ENCODE measurements at regions not wholly inside any gene's neighbourhood (a gene's known extent, or its start where the extent isn't known, plus 50 kb on each side); places are given as distances from the start of the nearest gene placed in this dataset.

- H3K27me3 ChIP-seq (replicated peaks in 1 of 2; ENCODE audit: control insufficient read depth in 2 of 2, insufficient read depth in 2 of 2, low read length in 1 of 2): 0 out of 4 replicates have a peak, but pooled peaks cover 0 to 9% of the 10 kb centered on the region in 2 experiments
- no peak overlapping the region for H3K4me2 ChIP-seq (ENCODE audit: control insufficient read depth, insufficient read depth)
- FAIRE-seq (no peak), DNase-seq (ENCODE audit: low read depth, low spot score) (no peak), ATAC-seq (no peak)
- no peak overlapping the region for H3K9ac ChIP-seq (ENCODE audit: control insufficient read depth, insufficient read depth, low read length)
- ChIA-PET POLR2A (interaction anchor here (0.6 to 3.5 kb wide), 6 partner anchors 8 to 97 kb away, joined by 3 to 13 read pairs (median 5); no protein-coding TSS in a partner anchor), CTCF (interaction anchor here (0.9 to 3.5 kb wide), 5 partner anchors 13 to 307 kb away, joined by 3 to 23 read pairs (median 4); no protein-coding TSS in a partner anchor), RAD21 (ENCODE audit: unreplicated experiment) (interaction anchor here (0.8 to 1.7 kb wide), 6 partner anchors 8 to 163 kb away, joined by 3 to 14 read pairs (median 4); no protein-coding TSS in a partner anchor), SMC1A (ENCODE audit: uncharacterized antibody, unreplicated experiment) (interaction anchor here (1.0 to 7.4 kb wide), 18 partner anchors 8 to 167 kb away, joined by 3 to 105 read pairs (median 4); no protein-coding TSS in a partner anchor)
- WGBS (ENCODE audit: insufficient coverage, insufficient replicate concordance, low lambda C conversion rate, missing lambda C conversion rate): 4% methylated on average over 3 of the region's 3 CpGs
- H3K79me2 ChIP-seq (ENCODE audit: control insufficient read depth, insufficient read depth, low read length): no peaks in the 10 kb centered on the region
- H3K4me1 ChIP-seq (ENCODE audit: control insufficient read depth, insufficient read depth, low read length): no peaks in the 10 kb centered on the region; the same call in 1 of the 2 replicates
- no peak overlapping the region for H3K4me3 ChIP-seq
- intact Hi-C loops (cut with micrococcal nuclease; ENCODE audit: unreplicated experiment) (no loop called here), in situ Hi-C loops (cut with MboI) (no loop called here)
- no peaks in the 10 kb centered on the region for H4K20me1 ChIP-seq (ENCODE audit: control insufficient read depth, insufficient read depth)
- no TSS peak for BruUV-seq (replicated peaks)
- no peaks in the 10 kb centered on the region for H3K36me3 ChIP-seq (ENCODE audit: control insufficient read depth in 2 of 2, insufficient read depth in 2 of 2, low read length in 1 of 2)
- H2AFZ ChIP-seq (ENCODE audit: control insufficient read depth, low read depth, low read length): no peak overlapping the region
- no peaks in the 10 kb centered on the region for H3K9me3 ChIP-seq (replicated peaks; ENCODE audit: control insufficient read depth, insufficient read depth, low read length)
- TF ChIP-seq IKZF1 (conservative IDR thresholded peaks at IDR 0.05) (0 out of 2 replicates have a peak, but pooled peaks have one; percentile 14), ATF7 (IDR thresholded peaks at IDR 0.05; ENCODE audit: low read depth) (no peak)
- H3K27ac ChIP-seq (ENCODE audit: control insufficient read depth, insufficient read depth): no peak overlapping the region
Measured at GRCh38 chr2:136221026-136221425, 103.1 kb upstream of the CXCR4 start.

- TF ChIP-seq NFYB (IDR thresholded peaks at IDR 0.05; ENCODE audit: insufficient read depth, low read depth, low read length): no peak
- BruUV-seq (replicated peaks): no TSS peak
- Histone ChIP-seq H3K9me3 (replicated peaks; ENCODE audit: control insufficient read depth, insufficient read depth, low read length) (no peaks in the 10 kb centered on the region), H3K4me2 (ENCODE audit: control insufficient read depth, insufficient read depth) (no peak overlapping the region), H3K27ac (ENCODE audit: control insufficient read depth, insufficient read depth) (no peak overlapping the region), H2AFZ (ENCODE audit: control insufficient read depth, low read depth, low read length) (no peak overlapping the region), H3K27me3 (replicated peaks in 1 of 2; ENCODE audit: control insufficient read depth in 2 of 2, insufficient read depth in 2 of 2, low read length in 1 of 2) (0 out of 4 replicates have a peak, but pooled peaks cover 0 to 9% of the 10 kb centered on the region in 2 experiments), H3K9ac (ENCODE audit: control insufficient read depth, insufficient read depth, low read length) (no peak overlapping the region), H3K36me3 (ENCODE audit: control insufficient read depth in 2 of 2, insufficient read depth in 2 of 2, low read length in 1 of 2) (no peaks in the 10 kb centered on the region), H3K4me1 (ENCODE audit: control insufficient read depth, insufficient read depth, low read length) (no peaks in the 10 kb centered on the region), H3K79me2 (ENCODE audit: control insufficient read depth, insufficient read depth, low read length) (no peaks in the 10 kb centered on the region), H4K20me1 (ENCODE audit: control insufficient read depth, insufficient read depth) (no peaks in the 10 kb centered on the region), H3K4me3 (no peak overlapping the region)
- DNase-seq (ENCODE audit: low read depth, low spot score): no peak
- FAIRE-seq: no peak
- in situ Hi-C loops (cut with MboI): no loop called here
- SMC1A ChIA-PET (ENCODE audit: uncharacterized antibody, unreplicated experiment): interaction anchor here (1.0 to 7.4 kb wide), 18 partner anchors 9 to 166 kb away, joined by 3 to 104 read pairs (median 6); no protein-coding TSS in a partner anchor
- intact Hi-C loops (cut with micrococcal nuclease; ENCODE audit: unreplicated experiment): no loop called here
- CTCF ChIA-PET: interaction anchor here (0.7 to 3.5 kb wide), 2 partner anchors 19 to 306 kb away, joined by 3 to 23 read pairs; no protein-coding TSS in a partner anchor
- POLR2A ChIA-PET: interaction anchor here (0.8 to 3.5 kb wide), 6 partner anchors 13 to 162 kb away, joined by 3 to 13 read pairs (median 4); no protein-coding TSS in a partner anchor
- WGBS (ENCODE audit: insufficient coverage, insufficient replicate concordance, low lambda C conversion rate, missing lambda C conversion rate): 53% methylated on average over 4 of the region's 4 CpGs
- RAD21 ChIA-PET (ENCODE audit: unreplicated experiment): interaction anchor here (0.7 to 5.2 kb wide), 12 partner anchors 13 to 164 kb away, joined by 3 to 28 read pairs (median 4); no protein-coding TSS in a partner anchor
- ATAC-seq: no peak
Measured at GRCh38 chr2:136219963-136220362, 102.0 kb upstream of the CXCR4 start.

All from GM12878 (cell line).